K562 (cell line): ENCODE measurements at regions not wholly inside any gene's neighbourhood (a gene's known extent, or its start where the extent isn't known, plus 50 kb on each side); places are given as distances from the start of the nearest gene placed in this dataset.

ENCODE experiments used
- MGA ChIP-seq: fragments of 450-650 bp; IDR thresholded peaks from 2 replicates; pipeline ENCODE4 v1.6.1; 2016; ENCODE audit warnings: mild to moderate bottlenecking, moderate library complexity
- MYC ChIP-seq, 2 experiments: fragments of 250-450 bp in 1 of 2; sonication (Bioruptor Pico) in 1 of 2; IDR thresholded peaks; 2 replicates each; pipeline versions ENCODE4 v1.5.1 to v1.6.1; 2012 to 2021; ENCODE audit warnings: low read depth in 2 of 2, borderline replicate concordance in 1 of 2, improper control_type of control experiment in 1 of 2, low read length in 1 of 2, mild to moderate bottlenecking in 1 of 2, moderate library complexity in 1 of 2
- ZMIZ1 ChIP-seq, 2 experiments: fragments of 150-350 bp in 1 of 2; IDR thresholded peaks; 2 replicates each; pipeline ENCODE4 v1.6.1; 2012 to 2016; ENCODE audit warnings: low read depth in 2 of 2, low read length in 2 of 2, mild to moderate bottlenecking in 1 of 2, moderate library complexity in 1 of 2

GRCh38 chr18:76589316-76589715 lies 94.3 kb upstream of the ZNF516 start (continued):
- TF ChIP-seq MGA: no peak
- TF ChIP-seq MYC (IDR thresholded peaks at IDR 0.05; ENCODE audit: low read depth, low read length): no peak
- TF ChIP-seq MYC (CRISPR knock-in tag; IDR thresholded peaks at IDR 0.05; ENCODE audit: borderline replicate concordance, low read depth): no peak
- no peak for TF ChIP-seq ZMIZ1 (IDR thresholded peaks at IDR 0.05; ENCODE audit: low read depth in 2 of 2, low read length in 2 of 2)
